SK-N-SH treated with all-trans-retinoic acid at 6 μM for 48 hours (cell line): ENCODE measurements at regions not wholly inside any gene's neighbourhood (a gene's known extent, or its start where the extent isn't known, plus 50 kb on each side); places are given as distances from the start of the nearest gene placed in this dataset.

Experiments
- ATAC-seq: fragments of 200-7000 bp; cut with Tn5 transposase; 3 replicates; pipeline ENCODE4 v1.9.1; 2020; ENCODE audit warnings: mild to moderate bottlenecking, moderate library complexity
- ARNTL ChIP-seq: fragments of 450-650 bp; formaldehyde crosslinking; IDR thresholded peaks from 2 replicates; pipeline ENCODE4 v1.5.0; 2020; ENCODE audit warnings: low read depth, mild to moderate bottlenecking, moderate library complexity, borderline replicate concordance
- BACH2 ChIP-seq: fragments of 250-450 bp; sonication (Bioruptor Pico); IDR thresholded peaks from 2 replicates; pipeline ENCODE4 v1.9.0; 2021; ENCODE audit warnings: mild to moderate bottlenecking, borderline replicate concordance
- CREB5 ChIP-seq: fragments of 250-450 bp; sonication (Bioruptor Pico); IDR thresholded peaks from 2 replicates; pipeline ENCODE4 v1.5.1; 2020; ENCODE audit warnings: low read depth, mild to moderate bottlenecking, moderate library complexity
- CSDC2 ChIP-seq: fragments of 250-450 bp; sonication (Bioruptor Pico); IDR thresholded peaks from 2 replicates; pipeline ENCODE4 v1.5.0; 2020; ENCODE audit warnings: mild to moderate bottlenecking, moderate library complexity
- ESRRG ChIP-seq: fragments of 250-450 bp; sonication (Bioruptor Pico); IDR thresholded peaks from 2 replicates; pipeline ENCODE4 v1.6.1; 2021; ENCODE audit warnings: mild to moderate bottlenecking
- GLIS3 ChIP-seq: fragments of 250-450 bp; sonication (Bioruptor Pico); IDR thresholded peaks from 2 replicates; pipeline ENCODE4 v1.5.0; 2020; ENCODE audit warnings: mild to moderate bottlenecking, moderate library complexity
- ISL1 ChIP-seq: fragments of 250-450 bp; sonication (Bioruptor Pico); IDR thresholded peaks from 2 replicates; pipeline ENCODE4 v2.1.2; 2022; ENCODE audit warnings: mild to moderate bottlenecking, moderate library complexity
- OSR1 ChIP-seq: fragments of 250-450 bp; sonication (Bioruptor Pico); IDR thresholded peaks from 2 replicates; pipeline ENCODE4 v1.8.0; 2022; ENCODE audit warnings: moderate library complexity, mild to moderate bottlenecking, inconsistent platforms
- POU6F1 ChIP-seq: fragments of 250-450 bp; sonication (Bioruptor Pico); IDR thresholded peaks from 2 replicates; pipeline ENCODE4 v1.8.0; 2021; ENCODE audit warnings: low read depth, mild to moderate bottlenecking, moderate library complexity, borderline replicate concordance
- RARB ChIP-seq: fragments of 250-450 bp; sonication (Bioruptor Pico); IDR thresholded peaks from 2 replicates; pipeline ENCODE4 v1.8.0; 2021; ENCODE audit warnings: mild to moderate bottlenecking, moderate library complexity
- SNAI2 ChIP-seq: fragments of 250-450 bp; sonication (Bioruptor Pico); IDR thresholded peaks from 2 replicates; pipeline ENCODE4 v1.5.0; 2020; ENCODE audit warnings: mild to moderate bottlenecking, moderate library complexity
- TCF4 ChIP-seq: fragments of 250-450 bp; sonication (Bioruptor Pico); IDR thresholded peaks from 2 replicates; pipeline ENCODE4 v1.8.0; 2021; ENCODE audit warnings: mild to moderate bottlenecking, moderate library complexity, borderline replicate concordance
- TOX ChIP-seq: fragments of 250-450 bp; sonication (Bioruptor Pico); IDR thresholded peaks from 2 replicates; pipeline ENCODE4 v1.8.0; 2021; ENCODE audit warnings: mild to moderate bottlenecking, moderate library complexity, borderline replicate concordance
- ZC3H10 ChIP-seq: fragments of 250-450 bp; sonication (Bioruptor Pico); IDR thresholded peaks from 2 replicates; pipeline ENCODE4 v1.5.1; 2021; ENCODE audit warnings: mild to moderate bottlenecking, moderate library complexity
- ZFP3 ChIP-seq: fragments of 250-450 bp; sonication (Bioruptor Pico); IDR thresholded peaks from 2 replicates; pipeline ENCODE4 v1.5.0; 2020; ENCODE audit warnings: mild to moderate bottlenecking, moderate library complexity
- ZFP30 ChIP-seq: fragments of 450-650 bp; formaldehyde crosslinking; IDR thresholded peaks from 2 replicates; pipeline ENCODE4 v1.5.0; 2022; ENCODE audit warnings: mild to moderate bottlenecking, moderate library complexity
- ZNF565 ChIP-seq: fragments of 450-650 bp; formaldehyde crosslinking; conservative IDR thresholded peaks from 2 replicates; pipeline ENCODE4 v1.5.0; 2020; ENCODE audit warnings: low read depth, mild to moderate bottlenecking, moderate library complexity
- ZNF70 ChIP-seq: fragments of 450-650 bp; formaldehyde crosslinking; IDR thresholded peaks from 2 replicates; pipeline ENCODE4 v1.5.0; 2020; ENCODE audit warnings: mild to moderate bottlenecking, moderate library complexity
- ZNF8 ChIP-seq: fragments of 450-650 bp; formaldehyde crosslinking; IDR thresholded peaks from 2 replicates; pipeline ENCODE4 v1.5.0; 2020; ENCODE audit warnings: mild to moderate bottlenecking, moderate library complexity
- TF ChIP-seq, protein P1 (sequence below): fragments of 250-450 bp; sonication (Bioruptor Pico); IDR thresholded peaks from 2 replicates; pipeline ENCODE4 v1.8.0; 2020; ENCODE audit warnings: mild to moderate bottlenecking, moderate library complexity, borderline replicate concordance
- TF ChIP-seq, protein P2 (sequence below): fragments of 250-450 bp; sonication (Bioruptor Pico); IDR thresholded peaks from 2 replicates; pipeline ENCODE4 v1.5.1; 2021; ENCODE audit warnings: mild to moderate bottlenecking, moderate library complexity

GRCh38 chr2:180927030-180927686 lies 53.2 kb upstream of the UBE2E3 start:
- no peak for TF ChIP-seq RARB (CRISPR knock-in tag)
- no peak for ATAC-seq

DNA sequence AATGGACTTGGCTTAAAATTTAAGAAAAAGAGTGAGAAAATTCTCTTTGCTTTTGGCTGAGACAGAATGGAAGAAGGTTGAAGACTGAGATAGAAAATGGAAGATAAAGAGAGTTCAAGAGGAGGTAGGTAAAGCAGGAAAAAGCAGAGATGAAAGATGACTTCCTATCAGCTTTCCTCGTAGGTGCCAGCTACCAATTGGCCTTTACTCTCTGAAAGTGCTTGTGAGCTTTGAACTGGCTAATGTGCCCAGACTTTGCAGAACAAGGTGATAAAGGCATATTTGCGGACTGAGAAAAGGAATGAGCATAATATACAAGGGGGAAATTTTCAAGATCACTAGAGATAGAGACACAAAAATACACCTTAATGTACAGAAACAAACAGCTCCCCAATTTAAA lies 54.7 kb upstream of the UBE2E3 start:
- ATAC-seq: no peak
- TF ChIP-seq OSR1 (no peak), ZFP3 (CRISPR knock-in tag) (no peak), ZC3H10 (no peak), TOX (CRISPR knock-in tag) (no peak), CSDC2 (CRISPR knock-in tag) (no peak), BACH2 (CRISPR knock-in tag) (no peak), SNAI2 (CRISPR knock-in tag) (no peak), ISL1 (CRISPR knock-in tag) (no peak), ARNTL (CRISPR knock-in tag) (no peak), RARB (CRISPR knock-in tag) (no peak), TCF4 (CRISPR knock-in tag) (no peak), CREB5 (CRISPR knock-in tag) (no peak), ZNF70 (CRISPR knock-in tag) (no peak), POU6F1 (no peak), ESRRG (no peak), ZNF565 (CRISPR knock-in tag) (no peak), ZNF8 (no peak), ZFP30 (CRISPR knock-in tag) (no peak)
- TF ChIP-seq, protein P1, sequence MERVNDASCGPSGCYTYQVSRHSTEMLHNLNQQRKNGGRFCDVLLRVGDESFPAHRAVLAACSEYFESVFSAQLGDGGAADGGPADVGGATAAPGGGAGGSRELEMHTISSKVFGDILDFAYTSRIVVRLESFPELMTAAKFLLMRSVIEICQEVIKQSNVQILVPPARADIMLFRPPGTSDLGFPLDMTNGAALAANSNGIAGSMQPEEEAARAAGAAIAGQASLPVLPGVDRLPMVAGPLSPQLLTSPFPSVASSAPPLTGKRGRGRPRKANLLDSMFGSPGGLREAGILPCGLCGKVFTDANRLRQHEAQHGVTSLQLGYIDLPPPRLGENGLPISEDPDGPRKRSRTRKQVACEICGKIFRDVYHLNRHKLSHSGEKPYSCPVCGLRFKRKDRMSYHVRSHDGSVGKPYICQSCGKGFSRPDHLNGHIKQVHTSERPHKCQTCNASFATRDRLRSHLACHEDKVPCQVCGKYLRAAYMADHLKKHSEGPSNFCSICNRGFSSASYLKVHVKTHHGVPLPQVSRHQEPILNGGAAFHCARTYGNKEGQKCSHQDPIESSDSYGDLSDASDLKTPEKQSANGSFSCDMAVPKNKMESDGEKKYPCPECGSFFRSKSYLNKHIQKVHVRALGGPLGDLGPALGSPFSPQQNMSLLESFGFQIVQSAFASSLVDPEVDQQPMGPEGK (CRISPR knock-in tag): no peak
- TF ChIP-seq, protein P2, sequence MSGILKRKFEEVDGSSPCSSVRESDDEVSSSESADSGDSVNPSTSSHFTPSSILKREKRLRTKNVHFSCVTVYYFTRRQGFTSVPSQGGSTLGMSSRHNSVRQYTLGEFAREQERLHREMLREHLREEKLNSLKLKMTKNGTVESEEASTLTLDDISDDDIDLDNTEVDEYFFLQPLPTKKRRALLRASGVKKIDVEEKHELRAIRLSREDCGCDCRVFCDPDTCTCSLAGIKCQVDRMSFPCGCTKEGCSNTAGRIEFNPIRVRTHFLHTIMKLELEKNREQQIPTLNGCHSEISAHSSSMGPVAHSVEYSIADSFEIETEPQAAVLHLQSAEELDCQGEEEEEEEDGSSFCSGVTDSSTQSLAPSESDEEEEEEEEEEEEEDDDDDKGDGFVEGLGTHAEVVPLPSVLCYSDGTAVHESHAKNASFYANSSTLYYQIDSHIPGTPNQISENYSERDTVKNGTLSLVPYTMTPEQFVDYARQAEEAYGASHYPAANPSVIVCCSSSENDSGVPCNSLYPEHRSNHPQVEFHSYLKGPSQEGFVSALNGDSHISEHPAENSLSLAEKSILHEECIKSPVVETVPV (CRISPR knock-in tag): no peak

DNA sequence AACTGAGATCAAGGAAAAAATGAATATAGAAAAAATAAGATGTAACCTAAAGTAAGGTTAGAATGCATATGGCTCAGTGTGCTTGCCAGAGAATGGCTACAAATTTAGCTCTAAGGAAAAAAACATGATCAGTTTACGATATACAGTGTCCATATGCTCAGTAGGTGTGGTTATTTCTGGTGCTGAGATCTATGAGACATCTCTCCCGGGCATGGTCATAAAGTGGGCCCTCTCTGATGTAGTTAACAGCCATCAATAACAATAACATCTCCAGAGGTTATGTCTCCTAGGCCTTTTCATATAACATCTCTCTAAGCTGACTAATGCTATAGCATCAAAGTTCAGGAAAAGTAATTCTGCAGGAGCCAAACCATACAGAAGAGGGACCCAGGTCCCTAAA lies 56.3 kb upstream of the UBE2E3 start:
- no peak for TF ChIP-seq RARB (CRISPR knock-in tag)
- TF ChIP-seq TCF4 (CRISPR knock-in tag): no peak
- no peak for TF ChIP-seq GLIS3 (CRISPR knock-in tag)
- TF ChIP-seq, protein P1 (CRISPR knock-in tag): no peak
- no peak for TF ChIP-seq ZFP3 (CRISPR knock-in tag)
- no peak for TF ChIP-seq POU6F1
- TF ChIP-seq ESRRG: no peak
- no peak for TF ChIP-seq TOX (CRISPR knock-in tag)
- no peak for TF ChIP-seq CSDC2 (CRISPR knock-in tag)
- TF ChIP-seq ZNF70 (CRISPR knock-in tag): no peak
- no peak for TF ChIP-seq ZC3H10
- no peak for TF ChIP-seq ISL1 (CRISPR knock-in tag)
- TF ChIP-seq ZNF565 (CRISPR knock-in tag): no peak
- TF ChIP-seq, protein P2 (CRISPR knock-in tag): no peak
- no peak for TF ChIP-seq ARNTL (CRISPR knock-in tag)
- TF ChIP-seq BACH2 (CRISPR knock-in tag): no peak
- no peak for TF ChIP-seq SNAI2 (CRISPR knock-in tag)
- TF ChIP-seq, all 23 proteins: peak for 0
- ATAC-seq: no peak
